LNCAP (cell line): ENCODE measurements at regions not wholly inside any gene's neighbourhood (a gene's known extent, or its start where the extent isn't known, plus 50 kb on each side); places are given as distances from the start of the nearest gene placed in this dataset.

Experiments
- TF ChIP-seq, protein P1 (sequence below): fragments of 450-650 bp; IDR thresholded peaks from 2 replicates; pipeline ENCODE4 v1.5.1; 2017; ENCODE audit warnings: mild to moderate bottlenecking

DNA sequence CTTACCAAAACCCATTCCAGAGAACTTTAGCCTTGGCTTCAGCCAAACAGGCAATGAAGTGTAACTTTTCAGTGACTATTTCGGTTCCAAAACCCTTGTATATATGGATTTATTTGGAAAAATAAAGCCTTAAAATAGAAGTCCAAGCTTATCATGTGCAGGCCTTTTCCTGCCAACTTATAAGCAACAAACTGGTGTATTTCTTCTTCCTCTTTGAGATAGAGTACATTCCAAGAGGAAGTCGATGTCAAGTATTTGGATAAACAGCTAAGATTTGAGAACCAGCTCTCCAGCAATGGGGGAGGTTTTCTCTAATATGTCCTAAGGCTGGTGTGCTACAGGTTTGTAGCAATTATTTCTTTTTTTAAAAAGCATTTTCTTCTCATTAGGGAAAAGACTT lies 407.8 kb downstream of the DUSP10 start:
- TF ChIP-seq, protein P1, sequence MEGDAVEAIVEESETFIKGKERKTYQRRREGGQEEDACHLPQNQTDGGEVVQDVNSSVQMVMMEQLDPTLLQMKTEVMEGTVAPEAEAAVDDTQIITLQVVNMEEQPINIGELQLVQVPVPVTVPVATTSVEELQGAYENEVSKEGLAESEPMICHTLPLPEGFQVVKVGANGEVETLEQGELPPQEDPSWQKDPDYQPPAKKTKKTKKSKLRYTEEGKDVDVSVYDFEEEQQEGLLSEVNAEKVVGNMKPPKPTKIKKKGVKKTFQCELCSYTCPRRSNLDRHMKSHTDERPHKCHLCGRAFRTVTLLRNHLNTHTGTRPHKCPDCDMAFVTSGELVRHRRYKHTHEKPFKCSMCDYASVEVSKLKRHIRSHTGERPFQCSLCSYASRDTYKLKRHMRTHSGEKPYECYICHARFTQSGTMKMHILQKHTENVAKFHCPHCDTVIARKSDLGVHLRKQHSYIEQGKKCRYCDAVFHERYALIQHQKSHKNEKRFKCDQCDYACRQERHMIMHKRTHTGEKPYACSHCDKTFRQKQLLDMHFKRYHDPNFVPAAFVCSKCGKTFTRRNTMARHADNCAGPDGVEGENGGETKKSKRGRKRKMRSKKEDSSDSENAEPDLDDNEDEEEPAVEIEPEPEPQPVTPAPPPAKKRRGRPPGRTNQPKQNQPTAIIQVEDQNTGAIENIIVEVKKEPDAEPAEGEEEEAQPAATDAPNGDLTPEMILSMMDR = no peak

DNA sequence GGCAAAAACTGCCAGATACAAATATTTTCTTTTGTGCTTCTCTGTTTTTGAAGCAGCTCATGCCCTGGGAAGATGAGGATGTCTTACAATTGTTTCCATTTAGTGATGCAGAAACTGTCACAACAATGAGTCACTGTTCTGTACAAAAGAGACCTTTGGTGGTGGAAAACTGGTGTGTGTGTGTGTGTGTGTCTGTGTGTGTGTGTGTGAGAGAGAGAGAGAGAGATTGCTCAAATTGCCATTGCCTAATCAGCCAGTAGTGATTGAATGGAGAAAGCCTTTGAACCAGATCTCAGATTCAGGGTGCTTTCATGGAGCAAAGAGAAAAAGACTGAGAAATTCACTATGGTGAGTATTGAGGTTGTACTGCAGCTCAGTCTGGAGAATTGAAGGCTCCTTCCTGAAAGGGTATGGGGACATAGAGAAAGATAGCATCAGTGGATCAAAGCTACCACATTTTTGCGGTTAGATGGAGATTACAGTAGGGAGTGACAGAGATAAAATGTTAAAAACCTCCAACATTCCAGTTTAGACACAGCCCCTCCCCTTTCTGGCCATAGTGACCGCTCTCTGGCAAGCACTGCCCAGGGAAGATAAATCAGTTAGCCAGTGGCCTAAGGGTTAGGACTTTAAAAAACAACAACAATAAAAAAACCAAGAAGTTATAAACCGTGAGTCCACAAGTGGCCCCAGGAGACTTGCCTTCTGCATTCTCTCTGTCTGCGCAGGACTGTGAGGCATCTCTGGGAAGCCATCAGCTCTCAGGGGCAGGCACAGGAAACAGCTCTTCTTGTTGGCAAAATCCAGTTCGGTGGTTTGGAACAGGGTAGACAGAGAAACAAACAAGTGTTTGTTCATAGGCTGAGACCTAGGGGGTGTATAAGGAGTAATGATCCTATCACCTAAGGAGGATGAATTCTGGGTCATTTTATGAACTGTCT lies 406.5 kb downstream of the DUSP10 start:
- TF ChIP-seq, protein P1 = no peak

DNA sequence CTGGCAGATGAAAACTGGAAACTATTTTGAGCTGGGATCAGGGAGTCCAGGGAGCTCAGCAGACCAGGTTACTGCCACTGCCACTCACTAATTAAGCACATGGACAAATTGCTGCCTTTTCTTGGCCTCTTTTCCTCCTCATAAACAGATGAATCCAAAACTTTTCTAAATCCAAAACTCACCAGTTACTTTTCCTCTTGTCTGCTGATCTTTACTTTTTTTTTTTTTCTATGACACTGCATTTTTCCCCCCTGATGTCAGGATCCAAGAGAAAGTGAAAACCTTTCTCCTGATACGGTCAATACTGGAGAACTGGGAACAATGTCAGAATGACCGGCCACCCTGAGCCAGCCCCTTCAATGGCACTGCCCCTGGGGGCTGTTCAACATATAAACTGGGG lies 405.8 kb downstream of the DUSP10 start:
- TF ChIP-seq, protein P1 = no peak

DNA sequence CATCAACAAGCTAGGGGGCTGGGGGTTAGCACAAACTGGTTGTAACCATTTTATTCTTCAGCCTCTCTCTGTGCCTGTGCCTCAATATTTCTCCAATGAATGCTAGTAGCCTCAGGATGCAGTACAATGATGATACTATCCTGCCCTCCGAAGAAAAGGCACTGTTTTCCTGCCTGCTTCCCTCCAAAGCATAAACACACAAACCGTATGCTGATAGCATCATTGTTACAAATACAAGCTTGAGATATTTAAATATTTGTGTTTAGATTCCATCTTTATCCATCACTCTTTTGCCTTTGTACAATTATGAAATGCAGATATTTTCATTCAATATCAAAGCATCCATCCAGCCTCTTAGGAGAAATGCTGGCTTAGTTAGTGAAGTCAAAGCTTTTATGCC lies 404.8 kb downstream of the DUSP10 start:
- TF ChIP-seq, protein P1 = no peak

DNA sequence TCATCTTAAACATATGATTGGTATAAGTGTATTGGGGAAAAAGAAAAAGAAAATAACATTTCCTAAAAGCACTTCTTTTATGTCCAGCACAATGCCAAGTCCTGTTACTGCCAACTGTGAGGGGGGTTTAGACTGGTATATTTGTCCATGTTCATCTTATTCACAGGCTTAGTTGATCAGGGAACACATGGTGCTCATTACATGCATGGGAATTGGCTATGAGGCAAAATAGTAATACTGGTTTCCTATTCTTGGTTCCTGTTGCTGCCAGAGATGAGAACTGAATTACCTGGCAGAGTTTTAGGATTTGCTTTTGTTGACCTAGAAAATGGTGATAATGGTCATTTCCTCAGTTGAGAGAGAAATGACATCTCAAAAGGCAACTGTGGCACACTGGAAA lies 398.8 kb downstream of the DUSP10 start:
- TF ChIP-seq, protein P1 = no peak

DNA sequence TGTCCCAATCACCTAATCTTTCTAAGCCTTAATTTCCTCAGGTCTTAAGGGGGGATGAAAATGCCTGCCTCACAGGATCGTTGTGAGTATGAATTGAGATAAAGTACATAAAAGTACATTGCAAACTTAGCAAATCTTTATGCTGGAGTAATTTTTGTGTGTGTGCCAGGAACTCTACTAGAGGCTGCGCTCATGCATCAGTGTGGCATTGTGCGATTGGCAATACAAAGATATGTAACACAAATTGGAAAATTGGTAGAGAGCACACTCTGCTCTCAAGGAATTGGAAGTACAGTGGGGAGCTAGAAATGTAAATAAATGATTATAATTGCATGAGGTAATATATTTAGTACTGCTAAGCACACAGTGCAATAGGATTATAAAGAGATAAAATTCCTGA lies 398.3 kb downstream of the DUSP10 start:
- TF ChIP-seq, protein P1 = no peak

DNA sequence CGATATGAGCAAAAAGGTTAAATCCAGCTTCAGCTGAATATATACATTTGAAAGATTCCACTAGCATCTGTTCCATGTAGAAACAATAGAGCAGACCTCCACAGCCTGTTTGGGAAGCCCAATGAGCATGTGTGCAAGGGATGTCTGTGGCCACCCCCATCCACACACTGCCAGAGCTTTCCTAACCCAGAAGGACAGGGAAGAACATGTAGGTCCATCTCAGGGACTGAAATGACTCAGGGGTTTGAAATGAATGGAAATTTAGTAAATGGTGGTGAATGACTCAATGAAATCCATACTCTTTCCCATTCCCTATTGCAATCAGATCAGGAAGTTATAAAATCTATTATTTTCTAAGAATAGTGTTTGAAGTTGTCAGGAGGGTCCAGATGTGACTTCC lies 397.2 kb downstream of the DUSP10 start:
- TF ChIP-seq, protein P1 = no peak

DNA sequence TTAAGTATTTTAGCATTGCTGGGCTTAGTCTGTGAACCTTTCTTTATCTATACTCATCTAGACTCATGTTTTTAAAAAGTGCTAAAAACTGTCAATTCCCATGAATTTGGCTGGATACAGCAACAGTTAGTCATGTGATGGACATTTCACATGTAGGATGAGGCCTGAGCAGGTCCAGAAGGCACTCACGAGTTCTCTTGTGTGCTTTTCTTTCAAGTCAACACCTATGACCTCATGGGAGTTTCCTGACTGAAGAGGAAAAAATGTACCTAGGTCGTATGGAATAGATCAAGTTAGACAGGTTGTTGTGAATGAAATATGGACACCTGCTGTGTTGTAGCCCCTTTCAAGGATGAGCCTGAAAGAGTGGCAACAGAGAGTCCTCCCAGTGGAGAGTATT lies 394.2 kb downstream of the DUSP10 start:
- TF ChIP-seq, protein P1 = no peak
